NOMO-1 treated with DMSO at 0.1 percent for 48 hours (cell line): ENCODE measurements at regions not wholly inside any gene's neighbourhood (a gene's known extent, or its start where the extent isn't known, plus 50 kb on each side); places are given as distances from the start of the nearest gene placed in this dataset.
A peak's percentile ranks its signal among the peaks of the same experiment; 100 is the strongest.

Experiments used
- DNase-seq: peaks from one replicate; lab custom pipeline; 2025; ENCODE audit not compliant: unreplicated experiment; lab: John Stamatoyannopoulos, UW

DNA sequence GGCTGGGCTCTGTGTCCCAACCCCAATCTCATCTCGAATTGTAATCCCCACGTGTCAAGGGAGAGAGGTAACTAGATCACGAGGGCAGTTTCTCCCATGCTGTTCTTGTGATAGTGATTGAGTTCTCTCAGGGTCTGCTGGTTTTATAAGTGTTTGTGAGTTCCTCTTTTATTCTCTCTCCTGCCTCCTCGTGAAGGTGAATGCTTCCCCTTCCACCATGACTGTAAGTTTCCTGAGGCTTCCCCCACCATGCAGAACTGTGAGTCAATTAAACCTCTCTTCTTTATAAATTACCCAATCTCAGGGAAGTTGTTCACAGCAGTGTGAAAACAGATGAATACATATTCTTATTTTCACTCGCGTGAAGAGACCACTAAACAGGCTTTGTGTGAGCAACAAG, 148.2 kb downstream of the TMEM30B start:
- DNase-seq, result peak; percentile 36

DNA sequence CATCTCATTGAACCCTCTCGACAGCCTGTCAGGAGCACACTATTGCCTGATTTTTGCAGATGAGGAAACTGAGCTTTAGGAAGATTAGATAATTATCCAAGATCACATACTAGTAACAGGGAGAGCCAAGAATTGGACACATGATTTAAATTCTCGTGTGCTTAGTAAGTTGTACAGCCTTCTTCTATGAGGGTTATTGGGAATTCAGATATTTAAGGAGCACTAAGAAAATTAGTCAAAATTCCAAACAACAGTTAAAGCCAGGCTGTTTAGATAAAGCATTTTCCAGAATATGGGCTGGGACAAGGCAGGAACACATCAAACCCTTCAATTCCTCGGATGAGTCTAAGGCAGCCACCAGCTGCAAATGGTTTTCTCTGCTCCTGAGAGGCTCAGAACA, 148.8 kb downstream of the TMEM30B start:
- DNase-seq, result no peak

DNA sequence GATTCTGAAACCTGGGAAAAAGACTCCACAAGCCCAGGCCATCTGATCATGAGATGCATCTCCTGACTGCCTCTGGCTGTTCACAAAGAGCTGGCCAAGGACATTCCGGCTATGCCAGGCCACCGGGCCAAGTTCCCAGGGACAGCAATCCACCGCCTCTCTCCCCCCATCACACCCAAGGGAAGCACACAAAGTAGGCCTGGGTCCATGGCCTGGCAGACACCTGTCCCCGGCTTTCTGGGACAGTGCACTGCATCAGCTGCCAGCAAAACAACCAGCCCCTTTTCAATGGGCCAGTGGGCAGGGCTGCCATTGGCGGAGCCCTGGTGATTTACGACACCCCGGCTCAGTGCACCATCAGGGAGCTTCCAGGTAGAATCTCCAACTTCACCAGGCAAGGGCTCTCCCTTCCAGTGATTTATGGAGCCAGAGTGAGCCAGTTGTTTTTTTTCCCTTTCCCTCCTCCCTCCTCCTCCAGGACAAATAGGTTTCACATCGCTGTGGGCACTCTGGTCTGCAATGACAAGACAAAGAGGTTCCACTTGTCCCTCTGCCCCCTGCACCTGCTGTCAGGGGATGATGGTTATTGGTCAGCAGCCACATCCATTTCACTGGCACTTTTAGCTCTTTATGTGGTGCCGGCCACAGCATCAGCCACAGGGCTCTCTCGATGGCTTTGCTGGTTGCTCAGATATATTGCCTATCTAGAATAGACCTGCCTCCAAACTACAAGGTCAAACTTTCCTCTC, 149.6 kb downstream of the SLC38A6 start:
- DNase-seq, result no peak

DNA sequence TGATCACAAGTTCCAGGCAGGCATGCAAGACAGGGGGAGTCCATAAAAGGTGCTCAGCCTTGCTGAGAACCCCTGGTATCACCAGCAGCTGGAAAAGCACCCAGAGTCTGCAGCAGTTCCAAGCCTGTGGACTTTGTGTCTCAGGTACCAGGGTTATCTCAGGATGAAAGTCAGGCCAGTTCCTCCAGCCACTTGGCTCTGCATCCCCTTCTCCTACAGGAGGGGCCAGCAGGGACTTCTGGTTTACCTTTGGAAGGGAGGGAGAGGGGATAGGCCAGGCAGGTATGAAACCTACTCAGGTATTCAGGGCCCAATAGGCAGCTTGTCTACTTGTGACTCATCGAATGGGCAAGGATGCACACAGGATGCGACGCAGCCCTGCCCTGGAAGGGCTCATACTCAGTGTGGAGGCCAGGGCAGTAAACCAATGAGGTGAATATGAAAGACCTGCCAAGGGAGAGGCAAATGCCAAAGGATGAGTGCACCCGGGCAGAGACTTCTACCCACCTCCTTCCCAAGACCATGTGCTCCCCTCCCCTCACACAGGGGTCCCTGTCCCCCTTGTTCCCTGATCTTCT, 148.2 kb downstream of the SLC38A6 start:
- DNase-seq, result no peak

DNA sequence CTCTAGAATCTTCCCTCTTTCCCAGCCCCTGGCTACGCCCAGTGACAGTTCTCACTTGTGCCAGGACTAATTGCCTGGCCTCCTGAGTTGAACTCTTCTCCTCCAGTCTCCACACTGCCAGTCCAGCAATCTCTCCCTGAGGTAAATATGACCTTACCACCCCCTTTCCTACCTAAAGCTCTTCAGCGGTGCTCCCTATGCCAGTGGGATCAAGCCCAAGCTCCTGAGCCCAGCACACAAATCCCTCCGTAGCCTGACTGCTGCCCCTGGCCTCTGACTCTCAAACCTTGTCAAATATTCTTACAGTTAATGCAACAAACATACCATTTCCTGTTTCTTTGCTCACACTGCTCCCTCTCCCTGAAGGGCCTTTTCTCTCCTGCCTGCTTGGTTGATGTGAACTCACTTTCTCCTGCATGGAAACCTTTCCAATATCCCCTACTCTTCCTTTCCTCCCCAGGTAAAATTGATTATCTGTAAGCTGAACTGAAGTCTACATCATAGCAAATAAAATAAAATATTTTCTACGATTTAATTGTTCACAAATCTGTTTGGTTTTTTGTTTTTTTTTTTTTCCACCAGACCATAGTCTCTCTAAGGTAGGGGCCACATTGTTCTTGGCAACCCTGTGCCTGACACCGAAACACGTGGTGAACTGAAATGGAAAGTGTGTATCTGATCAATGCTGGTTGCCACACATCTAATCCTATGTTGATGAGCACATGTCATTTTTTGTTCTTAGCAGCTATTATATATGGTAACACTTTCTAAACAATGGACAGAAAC, 147.5 kb downstream of the SLC38A6 start:
- peak; percentile 12 for DNase-seq

DNA sequence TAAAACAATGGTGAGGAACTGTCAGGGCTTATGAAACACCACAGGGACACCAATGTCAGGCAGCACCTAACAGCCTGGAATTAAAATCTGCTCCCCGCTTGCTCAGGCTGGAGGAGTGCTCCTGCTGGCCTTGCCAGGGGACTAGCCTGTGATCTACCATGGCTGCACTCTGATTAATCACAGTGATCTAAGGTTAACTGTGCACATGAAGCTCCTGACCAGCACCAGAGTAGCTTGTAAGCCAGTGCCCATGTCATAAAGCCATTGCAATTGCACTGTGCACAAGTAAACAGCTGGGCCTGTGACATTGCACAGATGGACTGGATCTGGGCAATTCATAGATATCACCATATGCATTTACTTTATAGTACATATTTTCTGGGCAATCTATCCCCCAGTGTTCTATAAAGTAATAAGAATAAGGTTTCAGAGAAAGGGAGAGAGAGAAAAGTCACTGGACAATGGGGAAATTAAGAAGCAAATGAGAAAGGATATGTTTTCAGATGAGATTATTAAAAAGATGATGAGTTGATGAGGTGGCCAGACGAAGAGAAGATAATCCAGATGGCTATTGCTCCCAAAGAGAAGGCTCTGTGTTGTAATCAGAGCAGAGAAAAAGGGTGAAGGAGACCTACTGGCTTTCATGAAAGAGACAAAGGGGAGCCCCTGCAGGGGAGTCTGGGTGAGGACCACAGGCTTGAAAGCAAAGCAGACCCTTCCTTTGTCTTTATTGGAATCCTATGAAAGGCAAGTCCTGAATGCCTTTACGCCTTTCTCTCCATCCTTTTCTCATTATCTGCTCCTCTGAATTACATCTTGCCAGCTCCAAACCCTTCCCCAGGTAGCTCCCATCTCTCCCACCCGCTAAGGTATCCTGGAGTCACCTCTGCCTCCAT, 145.8 kb downstream of the SLC38A6 start:
- DNase-seq, result no peak

DNA sequence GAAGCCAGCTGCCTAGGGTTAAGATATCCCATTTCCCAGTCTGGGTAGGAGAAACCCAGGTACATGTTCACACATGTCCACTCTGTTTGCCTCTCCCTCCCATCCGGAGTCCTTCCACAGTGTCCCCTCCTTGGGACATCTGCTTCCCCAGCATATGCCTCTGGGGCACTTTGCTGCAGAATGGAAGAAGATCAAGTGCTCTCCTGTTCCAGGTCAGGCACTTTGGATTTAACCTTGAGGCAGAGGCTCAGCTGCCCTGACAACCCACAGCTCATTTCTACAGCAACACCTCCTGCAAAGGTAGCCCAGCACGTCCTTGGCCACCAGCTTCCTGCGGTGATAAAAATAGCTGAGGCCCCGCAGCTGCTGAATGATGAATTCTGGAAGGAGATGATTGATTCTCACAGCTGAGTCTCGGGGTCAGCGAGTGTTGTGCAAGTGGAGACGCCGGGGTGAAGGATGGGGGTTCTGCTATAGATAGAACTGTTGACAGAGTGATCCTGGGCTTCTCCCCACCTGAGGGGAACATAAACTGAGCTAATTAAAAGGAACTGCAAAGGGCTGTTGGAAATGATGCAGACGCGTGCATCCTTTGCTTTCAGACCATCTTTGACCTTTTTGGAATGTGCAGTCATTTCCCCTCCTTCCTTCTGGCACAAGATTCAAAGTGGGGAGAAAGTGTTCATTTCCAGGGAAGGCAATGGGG, 145.0 kb downstream of the SLC38A6 start:
- DNase-seq, result peak; percentile 12

DNA sequence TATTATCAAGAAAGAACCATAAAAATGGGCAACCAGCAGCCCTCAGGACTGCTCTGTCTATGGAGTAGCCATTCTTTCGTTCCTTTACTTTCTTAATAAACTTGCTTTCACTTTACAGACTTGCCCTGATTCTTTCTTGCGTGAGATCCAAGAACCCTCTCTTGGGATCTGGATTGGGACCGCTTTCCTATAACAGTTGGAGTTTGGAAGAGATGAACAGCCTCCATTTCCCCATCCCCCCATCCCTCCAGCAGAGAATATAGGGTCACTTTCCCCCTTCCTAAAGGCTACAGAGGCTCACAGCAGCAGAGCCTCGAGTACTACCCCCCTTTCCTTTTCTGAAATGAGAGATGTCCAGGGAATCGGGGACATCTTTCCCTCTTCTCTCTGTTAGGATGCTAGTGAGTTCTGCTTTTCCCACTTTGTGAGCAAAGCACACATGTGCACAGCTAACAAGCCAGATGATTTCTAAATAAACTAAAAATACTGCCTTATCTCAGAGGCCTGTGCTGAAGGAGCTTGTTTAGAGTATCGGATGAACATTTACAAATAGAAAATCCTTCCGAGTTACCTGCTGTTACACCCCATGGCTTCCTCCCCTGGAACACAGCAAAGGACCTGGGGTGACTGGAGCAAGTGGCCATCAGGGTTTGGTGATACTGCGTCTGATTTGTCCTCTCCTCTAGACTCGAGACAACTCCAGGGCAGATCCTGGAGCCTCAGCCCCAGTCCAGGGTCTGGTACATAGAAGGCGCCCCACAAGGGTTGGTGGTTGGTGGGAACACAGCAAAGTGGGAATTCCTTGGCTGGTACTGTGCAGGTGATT, 144.2 kb downstream of the SLC38A6 start:
- no peak for DNase-seq

DNA sequence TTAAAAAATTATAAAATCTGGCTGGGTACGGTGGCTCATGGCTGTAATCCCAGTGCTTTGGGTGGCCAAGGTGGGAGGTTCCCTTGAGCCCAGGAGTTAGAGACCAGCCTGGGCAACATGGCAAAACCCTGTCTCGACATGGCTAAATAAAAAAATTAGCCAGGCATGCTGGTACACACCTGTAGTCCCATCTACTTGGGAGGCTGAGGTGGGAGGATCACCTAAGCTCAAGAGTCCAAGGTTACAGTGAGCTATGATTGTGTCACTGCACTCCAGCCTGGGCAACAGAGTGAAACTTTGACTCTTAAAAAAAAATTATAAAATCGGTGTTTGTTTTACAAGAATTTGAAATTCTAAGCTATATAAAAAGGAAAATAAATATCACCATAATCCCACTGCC, 141.8 kb downstream of the SLC38A6 start:
- DNase-seq, result no peak

DNA sequence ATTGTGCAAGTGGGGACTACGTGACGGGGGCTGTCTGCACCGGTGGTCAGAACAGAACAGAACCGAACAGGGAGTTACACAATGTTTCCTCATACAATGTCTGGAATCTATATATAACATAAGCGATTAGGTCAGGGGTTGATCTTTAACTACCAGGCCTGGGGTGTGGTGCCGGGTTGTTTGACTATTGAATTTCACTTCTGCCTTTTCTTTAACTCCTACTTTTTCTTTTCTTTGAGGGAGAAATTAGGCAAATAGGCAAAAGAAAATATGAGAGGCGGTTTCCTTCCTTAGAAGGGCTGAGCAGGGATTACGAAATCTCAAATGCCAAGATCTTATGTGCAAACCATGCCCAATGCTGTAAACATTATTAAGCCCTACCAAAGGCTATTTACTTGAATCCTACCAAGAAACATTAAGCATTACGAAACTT, 140.3 kb downstream of the SLC38A6 start:
- DNase-seq, result peak; percentile 87

DNA sequence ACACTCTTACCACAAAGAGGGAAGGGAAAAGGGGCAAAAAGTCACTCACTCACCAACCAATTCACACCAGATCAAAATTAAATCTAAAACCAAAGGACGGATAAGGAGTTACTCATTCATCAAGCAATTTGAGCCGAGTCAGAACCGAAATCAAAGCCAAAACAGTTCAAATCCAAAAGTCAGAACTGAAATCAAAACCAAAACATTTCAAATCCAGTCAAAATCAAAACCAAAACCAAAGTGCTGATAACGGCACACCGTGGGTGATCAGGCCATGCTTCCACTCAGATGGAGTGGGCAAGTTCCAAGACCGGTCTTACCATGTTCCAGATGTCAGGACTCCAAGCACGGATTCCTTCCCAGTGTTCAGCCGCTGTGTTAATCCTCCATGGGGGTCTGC, 139.5 kb downstream of the SLC38A6 start:
- DNase-seq, result no peak

DNA sequence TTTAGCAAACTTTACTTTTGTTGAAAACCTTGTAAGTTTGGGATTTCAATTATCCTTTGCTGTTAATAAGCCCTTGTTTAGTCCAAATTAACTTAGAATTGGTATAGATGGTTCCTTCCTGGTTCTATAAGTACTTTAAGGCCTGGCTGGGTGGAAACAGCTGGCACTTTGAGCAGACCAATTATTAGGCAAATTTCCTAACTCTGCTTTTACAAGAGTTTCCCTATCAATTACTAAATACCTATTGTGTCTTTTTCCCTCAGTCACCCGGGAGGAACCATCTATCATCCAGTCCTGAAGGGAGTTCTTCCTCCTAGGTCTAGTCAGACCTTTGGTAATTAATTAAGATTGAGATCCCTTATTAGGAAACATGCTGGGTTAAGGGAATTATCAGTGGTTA, 138.0 kb downstream of the SLC38A6 start:
- no peak for DNase-seq

DNA sequence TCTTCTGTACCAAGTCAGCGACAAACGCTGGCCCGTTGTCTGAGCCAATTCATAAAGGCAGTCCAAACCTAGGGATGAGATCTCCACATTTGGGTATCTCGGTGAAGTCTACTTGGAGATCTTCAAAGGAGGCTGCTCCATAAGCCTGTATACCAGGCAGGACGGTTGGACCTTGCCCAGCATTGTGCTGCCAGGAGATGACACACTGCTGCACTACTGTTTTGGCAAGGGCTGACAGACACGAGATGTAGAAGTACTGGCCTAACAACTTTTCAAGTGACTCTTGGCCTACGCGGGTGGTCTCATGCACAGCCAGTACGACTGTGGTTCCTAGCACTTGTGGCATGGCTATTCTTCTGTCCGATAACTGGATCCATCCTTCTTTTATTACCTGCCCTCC, 135.3 kb downstream of the SLC38A6 start:
- no peak for DNase-seq

DNA sequence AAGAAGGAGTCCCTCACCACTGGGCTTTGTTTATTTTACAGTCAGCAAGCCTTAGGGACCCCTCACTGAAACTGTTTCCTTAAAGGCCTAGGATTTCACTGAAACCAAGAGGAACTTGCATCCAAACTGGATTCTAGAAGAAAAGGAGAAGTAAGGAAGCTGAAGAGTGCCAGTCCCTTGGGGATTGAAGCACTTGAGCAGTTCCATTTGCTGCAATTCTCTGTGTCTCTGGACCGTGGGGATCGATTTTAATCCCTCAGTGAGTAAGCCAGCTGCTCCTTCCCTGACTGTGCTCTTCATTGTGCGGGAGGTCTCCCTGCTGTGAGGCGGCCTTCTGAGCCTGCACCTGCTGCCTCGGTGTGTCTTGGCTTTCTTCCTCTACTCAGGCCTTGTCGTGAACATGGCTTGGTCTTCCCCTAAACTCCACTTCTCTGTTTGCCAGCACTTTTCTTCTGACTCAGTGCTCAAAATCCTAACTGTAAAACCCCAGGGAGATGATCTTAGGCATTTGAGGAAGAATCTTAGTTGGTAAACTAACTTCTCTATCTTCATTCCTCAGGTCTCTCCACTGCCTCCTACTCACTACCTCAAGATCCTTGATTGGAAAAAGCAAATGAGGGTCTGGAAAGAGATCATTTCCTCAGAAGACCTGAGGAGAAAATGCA, 132.6 kb downstream of the SLC38A6 start:
- DNase-seq, result no peak

DNA sequence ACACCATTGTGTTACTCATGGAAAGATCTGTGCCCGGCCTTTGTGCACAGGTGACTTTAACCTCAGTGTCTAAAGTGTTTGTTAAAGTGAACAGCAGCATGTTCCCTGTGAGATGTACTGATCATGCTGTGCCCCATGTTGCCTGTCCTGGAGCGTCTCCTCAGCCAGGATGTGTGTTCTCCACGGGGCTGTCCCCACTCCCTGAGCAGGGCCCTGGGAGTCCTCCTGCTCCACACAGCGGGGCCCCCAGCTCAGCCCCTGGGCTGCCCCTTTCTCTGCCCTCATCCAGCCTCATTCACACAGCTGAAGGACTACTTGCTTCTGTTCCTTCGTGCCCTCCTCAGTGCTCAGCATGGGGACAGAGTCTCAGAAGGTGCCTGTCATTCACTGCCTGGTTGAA, 131.5 kb downstream of the SLC38A6 start:
- no peak for DNase-seq

DNA sequence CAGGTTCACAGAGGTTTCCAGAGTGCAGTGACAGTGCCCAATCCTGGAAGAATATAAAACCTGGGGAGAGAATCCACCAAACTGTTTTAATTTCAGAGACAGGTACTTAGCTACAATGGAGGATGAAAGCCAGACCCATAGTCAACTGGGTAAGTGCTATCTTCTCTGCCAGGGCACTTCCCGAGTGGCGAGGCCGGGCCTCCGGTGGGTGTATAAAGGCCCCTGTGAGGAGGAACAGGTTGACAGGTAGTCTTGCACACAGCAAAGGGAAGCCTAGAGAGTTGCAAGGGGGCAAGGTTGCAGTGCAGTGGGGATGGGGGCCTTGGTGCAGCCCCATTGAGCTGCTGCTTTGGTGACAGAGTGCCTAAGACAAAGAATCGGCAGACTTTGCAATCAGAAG, 130.7 kb downstream of the SLC38A6 start:
- no peak for DNase-seq

DNA sequence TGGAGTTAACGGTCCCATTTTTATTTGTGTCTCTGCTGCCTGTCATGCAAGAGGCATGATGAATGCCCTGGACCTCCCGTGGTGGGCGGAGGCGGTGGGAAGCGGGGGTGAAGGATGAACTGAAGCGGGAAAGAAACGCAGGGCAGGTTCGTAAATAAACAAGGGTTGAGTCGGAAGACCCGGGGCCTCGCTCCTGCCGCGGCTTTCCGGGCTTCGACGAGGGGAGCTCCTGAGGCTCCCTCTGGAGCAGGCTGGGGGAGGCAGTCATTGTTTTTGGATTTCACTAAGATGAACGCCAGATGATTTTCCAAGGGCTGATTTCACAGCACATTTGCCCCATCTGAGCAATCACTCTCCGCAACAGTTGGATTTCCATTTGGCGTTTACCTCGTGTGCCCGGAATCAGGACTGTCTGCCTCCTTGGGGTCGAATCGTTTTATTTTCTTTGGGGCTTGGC, 130.2 kb downstream of the SLC38A6 start:
- no peak for DNase-seq

DNA sequence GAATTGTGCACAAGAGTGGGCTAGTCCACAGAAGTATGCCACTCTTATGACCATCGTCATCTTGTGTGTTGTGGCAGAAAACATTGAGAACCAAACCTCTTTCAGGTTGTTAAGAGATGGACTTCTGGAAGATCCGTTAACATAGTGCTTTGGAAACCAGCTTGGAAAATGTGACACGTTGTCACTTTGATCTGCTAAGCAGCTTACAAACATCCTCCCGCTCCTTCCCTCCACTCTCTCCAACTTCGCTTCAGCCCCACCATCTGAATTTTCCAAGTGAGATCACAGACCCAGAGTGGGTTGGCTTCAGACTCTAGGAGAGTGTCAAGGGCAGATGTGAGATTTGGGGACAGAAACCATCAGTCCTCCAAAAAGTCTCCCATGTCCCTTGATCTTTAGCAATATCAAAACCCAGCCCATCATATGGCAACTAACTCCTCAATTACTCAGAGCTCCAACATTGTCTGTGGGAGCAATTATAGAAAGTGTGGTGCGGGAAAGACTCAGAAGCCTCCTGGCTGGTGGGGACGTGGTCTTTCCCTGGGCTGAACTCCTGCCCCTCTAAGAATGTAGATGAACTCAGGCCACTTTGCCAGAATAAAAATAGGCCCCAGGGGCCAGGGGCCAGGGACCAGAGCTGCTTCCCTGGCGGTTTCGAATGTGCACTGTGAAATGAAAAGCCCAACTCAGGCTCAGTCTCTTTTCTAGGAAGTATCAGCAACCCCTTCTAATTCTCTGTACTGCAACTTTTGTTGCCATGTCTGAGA, 129.5 kb downstream of the SLC38A6 start:
- DNase-seq, result no peak
